Upper lobe of left lung (tissue), 6 donors: ENCODE measurements at regions not wholly inside any gene's neighbourhood (a gene's known extent, or its start where the extent isn't known, plus 50 kb on each side); places are given as distances from the start of the nearest gene placed in this dataset.

ENCODE experiments used
- ATAC-seq, 2 donors: fragments of 200-7000 bp; cut with Tn5 transposase; one replicate each; pipeline ENCODE4 v1.9.1; 2022; ENCODE audit warnings: mild to moderate bottlenecking in 2 of 2, moderate library complexity in 2 of 2; ENCODE audit not compliant: low FRiP score in 2 of 2
- DNase-seq, 2 donors: peaks; one replicate each; pipeline ENCODE4 v3.0.0-alpha.2; 2019 to 2020
- H3K27ac ChIP-seq, 4 donors: fragments of 200-600 bp; sonication (generic); one replicate each; pipeline ENCODE4 v1.5.1; 2016 to 2019
- H3K27me3 ChIP-seq, 4 donors: fragments of 200-600 bp; sonication (generic); one replicate each; pipeline ENCODE4 v1.5.1; 2017 to 2019
- H3K36me3 ChIP-seq, 4 donors: fragments of 200-600 bp; sonication (generic); one replicate each; pipeline ENCODE4 v1.5.1; 2016 to 2019
- H3K4me1 ChIP-seq, 4 donors: fragments of 200-600 bp; sonication (generic); one replicate each; pipeline ENCODE4 v1.5.1; 2018 to 2019
- H3K4me3 ChIP-seq, 4 donors: fragments of 200-600 bp; sonication (generic); one replicate each; pipeline ENCODE4 v1.5.1; 2017 to 2019; ENCODE audit warnings: mild to moderate bottlenecking in 2 of 4, moderate library complexity in 1 of 4
- H3K9me3 ChIP-seq, 4 donors: fragments of 200-600 bp; sonication (generic); one replicate each; pipeline ENCODE4 v1.5.1; 2018 to 2019
- CTCF ChIP-seq, 6 experiments: fragments of 450-650 bp in 4 of 6; fragments of 200-600 bp in 2 of 6; sonication (generic) in 2 of 6; IDR thresholded peaks; one replicate each; pipeline ENCODE4 v1.5.1; 2016 to 2019; ENCODE audit warnings: antibody characterized with exemption in 6 of 6
- EP300 ChIP-seq, 4 donors: sonication (generic); formaldehyde crosslinking; IDR thresholded peaks; one replicate each; pipeline ENCODE4 v1.5.1; 2017; ENCODE audit warnings: antibody characterized with exemption in 4 of 4, control low read depth in 2 of 4
- POLR2A ChIP-seq, 4 donors: fragments of 450-650 bp; IDR thresholded peaks; one replicate each; pipeline ENCODE4 v1.5.1; 2016 to 2017; ENCODE audit warnings: antibody characterized with exemption in 4 of 4, mild to moderate bottlenecking in 2 of 4
- POLR2AphosphoS5 ChIP-seq, 2 donors: sonication (generic); formaldehyde crosslinking; IDR thresholded peaks; one replicate each; pipeline ENCODE4 v1.5.1; 2017; ENCODE audit warnings: antibody characterized with exemption in 2 of 2
- WGBS, 2 donors: methylation state at CpG; one replicate each; pipeline ENCODE4 v1.1.5; 2017 to 2018; 5-methylcytosine and 5-hydroxymethylcytosine counted together
- donor health status: DM: no; HTN: no; CAD: no; lungs with moderate emphysema.
- donor health status: DM: no; HTN: yes; CAD: no; lungs with severe emphysema.

DNA sequence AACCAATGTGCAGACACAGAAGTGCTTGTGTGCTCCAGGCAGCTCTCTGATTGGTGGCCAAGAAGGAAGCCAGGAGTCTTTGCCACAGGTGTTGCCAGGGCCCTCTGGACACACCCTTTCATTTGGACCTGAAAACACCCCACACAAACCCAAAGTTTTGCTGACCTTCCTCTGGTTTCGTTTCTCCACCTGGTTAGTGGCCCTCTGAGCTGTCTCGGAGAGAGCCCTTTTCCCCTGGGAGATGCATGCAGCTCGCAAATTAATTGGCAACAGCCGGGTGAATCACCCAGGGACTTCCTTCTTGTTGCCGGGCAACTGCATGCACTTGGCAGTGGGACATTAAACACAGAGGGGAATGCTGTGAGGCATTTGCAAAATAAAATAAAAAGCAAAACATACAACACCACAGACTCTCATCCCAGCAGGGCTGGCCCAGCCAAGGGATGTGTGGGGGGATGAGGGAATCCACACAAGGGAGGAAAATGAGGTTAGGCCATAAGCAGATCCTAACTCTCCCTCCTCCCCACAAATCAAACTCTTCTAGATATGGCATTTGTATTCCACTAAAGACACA is 286.6 kb downstream of the SOX9 start:
- TF ChIP-seq EP300 (IDR thresholded peaks at IDR 0.05), result no peak
- no peak for TF ChIP-seq POLR2AphosphoS5 (IDR thresholded peaks at IDR 0.05)
- no peak for TF ChIP-seq POLR2A (IDR thresholded peaks at IDR 0.05)
- TF ChIP-seq CTCF (IDR thresholded peaks at IDR 0.05), result no peak
- WGBS, 2 donors, result 26 to 38% methylated on average over 5 of the region's 5 CpGs
- Histone ChIP-seq H3K27me3 (no peaks in the 10 kb centered on the region), H3K36me3 (no peaks in the 10 kb centered on the region), H3K27ac (no peak overlapping the region), H3K4me3 (no peak overlapping the region), H3K4me1 (peaks cover 0 to 10% (median 0%) of the 10 kb centered on the region in 4 donors), H3K9me3 (no peaks in the 10 kb centered on the region)
- peak in 1 of 2 donors; percentile 37 for DNase-seq
- ATAC-seq, result peak; percentile 12 to 60

GRCh38 chr17:72407931-72408330 is 287.1 kb downstream of the SOX9 start:
- ATAC-seq (no peak), DNase-seq (no peak)
- Histone ChIP-seq H3K4me3 (no peak overlapping the region), H3K4me1 (peaks cover 0 to 10% (median 0%) of the 10 kb centered on the region in 4 donors), H3K36me3 (no peaks in the 10 kb centered on the region), H3K27ac (no peak overlapping the region), H3K9me3 (no peaks in the 10 kb centered on the region), H3K27me3 (no peaks in the 10 kb centered on the region)
- no peak for TF ChIP-seq CTCF (IDR thresholded peaks at IDR 0.05)
- TF ChIP-seq EP300 (IDR thresholded peaks at IDR 0.05), result no peak
- no peak for TF ChIP-seq POLR2AphosphoS5 (IDR thresholded peaks at IDR 0.05)
- no peak for TF ChIP-seq POLR2A (IDR thresholded peaks at IDR 0.05)
- 89 to 92% methylated on average over 4 of the region's 4 CpGs for WGBS, 2 donors

GRCh38 chr17:72408641-72409040 is 287.8 kb downstream of the SOX9 start:
- no peak for DNase-seq
- Histone ChIP-seq H3K27ac (no peak overlapping the region), H3K4me3 (no peak overlapping the region), H3K36me3 (no peaks in the 10 kb centered on the region), H3K4me1 (peaks cover 0 to 10% (median 0%) of the 10 kb centered on the region in 4 donors), H3K9me3 (no peaks in the 10 kb centered on the region), H3K27me3 (no peaks in the 10 kb centered on the region)
- no peak for ATAC-seq
- 79 to 88% methylated on average over 5 of the region's 5 CpGs for WGBS, 2 donors
- TF ChIP-seq EP300 (IDR thresholded peaks at IDR 0.05) (no peak), POLR2AphosphoS5 (IDR thresholded peaks at IDR 0.05) (no peak), POLR2A (IDR thresholded peaks at IDR 0.05) (no peak), CTCF (IDR thresholded peaks at IDR 0.05) (no peak)

- H3K27me3 ChIP-seq, result no peaks in the 10 kb centered on the region
- no peak for ATAC-seq
- no peak overlapping the region for H3K27ac ChIP-seq
- no peaks in the 10 kb centered on the region for H3K9me3 ChIP-seq
- H3K4me1 ChIP-seq, result peaks cover 0 to 10% (median 0%) of the 10 kb centered on the region in 4 donors
- WGBS, 2 donors, result 93% methylated on average over 2 of the region's 2 CpGs
- no peaks in the 10 kb centered on the region for H3K36me3 ChIP-seq
- H3K4me3 ChIP-seq, result no peak overlapping the region
- DNase-seq, result no peak
- TF ChIP-seq POLR2AphosphoS5 (IDR thresholded peaks at IDR 0.05) (no peak), EP300 (IDR thresholded peaks at IDR 0.05) (no peak), CTCF (IDR thresholded peaks at IDR 0.05) (no peak), POLR2A (IDR thresholded peaks at IDR 0.05) (no peak)
Measured at GRCh38 chr17:72409405-72410002, 288.7 kb downstream of the SOX9 start.

DNA sequence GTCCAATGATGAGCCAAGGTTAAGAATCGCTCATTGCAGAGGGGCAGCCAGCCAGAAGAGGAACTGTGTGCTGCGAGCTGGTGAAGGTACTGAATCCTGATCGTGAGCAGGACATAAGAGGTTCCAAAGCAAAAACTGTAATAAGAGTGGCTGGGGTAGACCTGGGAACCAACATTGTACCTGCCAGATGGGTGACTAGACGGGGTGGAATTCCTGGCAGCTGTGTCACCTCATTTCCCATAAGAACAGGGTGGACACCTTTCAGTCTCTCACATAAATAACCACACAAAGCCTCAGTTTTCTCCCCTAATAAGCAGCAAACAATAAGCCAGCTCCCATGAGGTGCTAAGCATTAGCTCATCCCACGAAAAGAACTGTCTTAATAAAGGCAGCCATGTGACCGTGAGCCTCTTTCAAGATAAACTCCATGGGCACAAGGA is 290.3 kb downstream of the SOX9 start:
- ATAC-seq, result peak in 1 of 2 donors; percentile 16
- Histone ChIP-seq H3K27ac (no peak overlapping the region), H3K4me3 (no peak overlapping the region)

More for the DNA sequence above, 290.3 kb downstream of the SOX9 start:
- TF ChIP-seq POLR2AphosphoS5 (IDR thresholded peaks at IDR 0.05) (no peak), POLR2A (IDR thresholded peaks at IDR 0.05) (no peak), CTCF (IDR thresholded peaks at IDR 0.05) (no peak), EP300 (IDR thresholded peaks at IDR 0.05) (no peak)
- Histone ChIP-seq H3K4me1 (peaks cover 0 to 10% (median 0%) of the 10 kb centered on the region in 4 donors), H3K27me3 (no peaks in the 10 kb centered on the region), H3K9me3 (no peaks in the 10 kb centered on the region), H3K36me3 (no peaks in the 10 kb centered on the region)
- no peak for DNase-seq
- 75 to 82% methylated on average over 6 of the region's 6 CpGs for WGBS, 2 donors
